GM18951 (cell line): ENCODE measurements at regions not wholly inside any gene's neighbourhood (a gene's known extent, or its start where the extent isn't known, plus 50 kb on each side); places are given as distances from the start of the nearest gene placed in this dataset.

Source experiments
- POLR2A ChIP-seq: IDR thresholded peaks from 4 replicates; pipeline ENCODE4 v1.6.1; 2011; ENCODE audit warnings: mild to moderate bottlenecking; ENCODE audit not compliant: insufficient read length, insufficient read depth; ENCODE audit errors: extremely low read depth
- in situ Hi-C: fragments of 300-500 bp; cut with MboI; formaldehyde crosslinking; loops from one replicate; pipeline ENCODE4 v1.12.0; 2022; ENCODE audit warnings: low sequenced_read_pairs, mixed read lengths, inconsistent platforms; ENCODE audit not compliant: unreplicated experiment

DNA sequence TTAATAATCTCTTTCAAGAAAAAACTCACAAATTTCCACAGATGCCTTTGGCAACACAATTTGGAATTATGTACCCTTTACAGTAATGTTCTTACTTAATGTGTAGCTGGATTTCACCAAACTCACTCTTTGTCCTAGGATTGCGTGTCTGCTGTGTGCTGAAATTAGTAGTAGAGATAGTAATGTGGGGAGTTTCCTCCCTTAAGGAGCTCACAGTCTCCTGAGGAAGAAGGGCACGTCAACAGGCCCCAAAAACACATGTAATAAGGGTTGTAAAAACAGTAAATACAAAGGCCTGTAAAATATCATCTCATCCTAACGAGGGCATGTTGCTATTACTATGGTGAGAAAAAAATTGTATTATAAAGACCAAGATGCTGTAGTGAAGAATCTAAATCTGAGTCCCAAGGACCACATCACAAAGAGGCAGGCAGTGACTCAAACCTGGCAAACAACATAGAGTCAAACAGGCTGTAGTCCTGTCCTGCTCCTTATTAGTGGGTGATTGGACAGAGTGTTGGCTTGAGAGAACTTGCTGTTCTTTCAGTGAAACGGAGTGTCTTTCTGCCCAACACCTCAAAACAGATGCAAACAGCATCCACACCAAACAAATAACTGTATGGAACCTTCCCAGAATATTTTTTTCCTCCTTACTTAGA lies 83.2 kb upstream of the PAPPA start:
- in situ Hi-C loops = no loop called here
- no peak for TF ChIP-seq POLR2A

- TF ChIP-seq POLR2A = no peak
These were observed 81.5 kb upstream of the PAPPA start for GRCh38 chr9:116072046-116072445.

GRCh38 chr9:116073826-116074225 lies 79.8 kb upstream of the PAPPA start:
- in situ Hi-C loops = no loop called here

More at GRCh38 chr9:116072046-116072445, 81.5 kb upstream of the PAPPA start:
- in situ Hi-C loops = no loop called here

GRCh38 chr9:116074658-116075057 lies 78.9 kb upstream of the PAPPA start:
- no peak for TF ChIP-seq POLR2A
- in situ Hi-C loops = no loop called here

More at GRCh38 chr9:116073826-116074225, 79.8 kb upstream of the PAPPA start:
- no peak for TF ChIP-seq POLR2A

GRCh38 chr9:116075191-116075590 lies 78.4 kb upstream of the PAPPA start:
- TF ChIP-seq POLR2A = no peak
- in situ Hi-C loops = no loop called here

GRCh38 chr9:116078640-116079039 lies 75.0 kb upstream of the PAPPA start:
- in situ Hi-C loops = no loop called here
- no peak for TF ChIP-seq POLR2A

- no peak for TF ChIP-seq POLR2A
- in situ Hi-C loops = no loop called here
These were observed 73.0 kb upstream of the PAPPA start for GRCh38 chr9:116080561-116080960.

- in situ Hi-C loops = no loop called here
- TF ChIP-seq POLR2A = no peak
These were observed 72.0 kb upstream of the PAPPA start for GRCh38 chr9:116081435-116082115.

DNA sequence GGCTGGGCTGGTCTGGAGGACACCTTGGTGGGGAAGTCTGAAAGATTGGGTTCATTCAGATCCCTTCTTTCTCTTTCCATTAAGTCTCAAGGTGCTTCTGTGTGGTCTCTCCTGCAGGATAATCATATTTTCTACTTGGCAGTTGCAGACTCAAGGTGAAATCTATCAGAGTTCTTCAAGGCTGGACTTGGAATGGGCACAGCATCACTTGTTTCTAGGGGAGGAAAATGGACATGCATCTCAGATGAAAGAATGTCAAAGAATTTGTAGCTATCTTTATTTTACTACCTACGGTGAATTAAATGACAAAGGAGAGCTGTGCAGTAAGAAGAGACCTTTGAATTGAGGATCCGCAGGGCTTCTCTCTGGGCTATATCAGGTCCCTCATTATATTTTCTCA lies 69.8 kb upstream of the PAPPA start:
- in situ Hi-C loops = no loop called here

GRCh38 chr9:116084497-116084896 lies 69.1 kb upstream of the PAPPA start:
- in situ Hi-C loops = no loop called here
- no peak for TF ChIP-seq POLR2A

More for the DNA sequence above, 69.8 kb upstream of the PAPPA start:
- TF ChIP-seq POLR2A = no peak

DNA sequence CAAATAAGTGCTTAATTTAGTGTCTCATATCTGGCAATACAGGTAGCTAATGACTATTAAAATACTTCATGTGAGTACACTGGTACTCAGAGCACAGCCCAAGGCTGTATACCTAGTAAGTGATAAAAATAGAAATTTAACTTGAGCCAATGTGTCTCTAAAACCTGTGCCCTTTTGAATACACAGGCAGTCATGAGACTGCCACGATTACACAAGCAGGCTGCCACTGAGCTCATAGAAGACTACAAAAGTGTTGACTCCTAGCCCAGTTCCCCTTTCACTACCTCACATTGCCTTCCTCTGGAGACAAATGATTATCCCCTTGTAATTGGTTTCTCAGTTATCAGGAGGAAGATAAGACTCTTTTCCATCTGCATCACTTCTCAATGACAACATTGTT lies 66.3 kb upstream of the PAPPA start:
- in situ Hi-C loops = no loop called here
- no peak for TF ChIP-seq POLR2A

- TF ChIP-seq POLR2A = no peak
- in situ Hi-C loops = no loop called here
These were observed 65.8 kb upstream of the PAPPA start for GRCh38 chr9:116087751-116088194.

- in situ Hi-C loops = no loop called here
- TF ChIP-seq POLR2A = no peak
These were observed 65.2 kb upstream of the PAPPA start for GRCh38 chr9:116088396-116088795.
